C4-2B (cell line): ENCODE measurements at regions not wholly inside any gene's neighbourhood (a gene's known extent, or its start where the extent isn't known, plus 50 kb on each side); places are given as distances from the start of the nearest gene placed in this dataset.

Experiments used
- ZFX ChIP-seq: fragments of 450-650 bp; IDR thresholded peaks from 2 replicates; pipeline ENCODE4 v1.6.1; 2017
- TF ChIP-seq, protein P1 (sequence below): fragments of 450-650 bp; conservative IDR thresholded peaks from 2 replicates; pipeline ENCODE4 v1.5.1; 2017; ENCODE audit warnings: mild to moderate bottlenecking

- TF ChIP-seq, protein P1, sequence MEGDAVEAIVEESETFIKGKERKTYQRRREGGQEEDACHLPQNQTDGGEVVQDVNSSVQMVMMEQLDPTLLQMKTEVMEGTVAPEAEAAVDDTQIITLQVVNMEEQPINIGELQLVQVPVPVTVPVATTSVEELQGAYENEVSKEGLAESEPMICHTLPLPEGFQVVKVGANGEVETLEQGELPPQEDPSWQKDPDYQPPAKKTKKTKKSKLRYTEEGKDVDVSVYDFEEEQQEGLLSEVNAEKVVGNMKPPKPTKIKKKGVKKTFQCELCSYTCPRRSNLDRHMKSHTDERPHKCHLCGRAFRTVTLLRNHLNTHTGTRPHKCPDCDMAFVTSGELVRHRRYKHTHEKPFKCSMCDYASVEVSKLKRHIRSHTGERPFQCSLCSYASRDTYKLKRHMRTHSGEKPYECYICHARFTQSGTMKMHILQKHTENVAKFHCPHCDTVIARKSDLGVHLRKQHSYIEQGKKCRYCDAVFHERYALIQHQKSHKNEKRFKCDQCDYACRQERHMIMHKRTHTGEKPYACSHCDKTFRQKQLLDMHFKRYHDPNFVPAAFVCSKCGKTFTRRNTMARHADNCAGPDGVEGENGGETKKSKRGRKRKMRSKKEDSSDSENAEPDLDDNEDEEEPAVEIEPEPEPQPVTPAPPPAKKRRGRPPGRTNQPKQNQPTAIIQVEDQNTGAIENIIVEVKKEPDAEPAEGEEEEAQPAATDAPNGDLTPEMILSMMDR = no peak
- no peak for TF ChIP-seq ZFX
Observed at GRCh38 chr13:76481738-76482137, 404.5 kb downstream of the KCTD12 start.
